GM12872 (cell line): ENCODE measurements at regions not wholly inside any gene's neighbourhood (a gene's known extent, or its start where the extent isn't known, plus 50 kb on each side); places are given as distances from the start of the nearest gene placed in this dataset.

Experiments
- CTCF ChIP-seq: IDR thresholded peaks from 3 replicates; pipeline ENCODE4 v1.5.1; 2011; ENCODE audit warnings: low read depth, mild to moderate bottlenecking, low read length, moderate library complexity; ENCODE audit not compliant: insufficient read depth

GRCh38 chr13:40197936-40198595 lies 468.4 kb downstream of the FOXO1 start:
- TF ChIP-seq CTCF, result no peak

- TF ChIP-seq CTCF, result no peak
Measured at GRCh38 chr13:40200273-40200978, 466.0 kb downstream of the FOXO1 start.

GRCh38 chr13:40204246-40204645 lies 462.2 kb downstream of the FOXO1 start:
- no peak for TF ChIP-seq CTCF

GRCh38 chr13:40205771-40206240 lies 460.6 kb downstream of the FOXO1 start:
- no peak for TF ChIP-seq CTCF

GRCh38 chr13:40206241-40207000 lies 460.0 kb downstream of the FOXO1 start:
- TF ChIP-seq CTCF, result no peak

GRCh38 chr13:40207001-40207478 lies 459.4 kb downstream of the FOXO1 start:
- TF ChIP-seq CTCF, result no peak

- no peak for TF ChIP-seq CTCF
Measured at GRCh38 chr13:40208517-40208916, 457.9 kb downstream of the FOXO1 start.
